KBM-7 (cell line): ENCODE measurements at regions not wholly inside any gene's neighbourhood (a gene's known extent, or its start where the extent isn't known, plus 50 kb on each side); places are given as distances from the start of the nearest gene placed in this dataset.
"Not testable (repeated sequence)": the region's sequence is repeated elsewhere in the genome, so short reads cannot be mapped to it uniquely, and the experiment has no call there.

ENCODE experiments used
- DNase-seq: peaks from one replicate; pipeline ENCODE4 v3.0.0-alpha.2; 2015
- in situ Hi-C: fragments of 300-500 bp; cut with MboI; formaldehyde crosslinking; loops from 2 replicates; pipeline ENCODE4 v1.14.3; 2020; ENCODE audit warnings: low sequenced_read_pairs, low pct_unique_long_range_greater_than_20kb, mixed read lengths

DNA sequence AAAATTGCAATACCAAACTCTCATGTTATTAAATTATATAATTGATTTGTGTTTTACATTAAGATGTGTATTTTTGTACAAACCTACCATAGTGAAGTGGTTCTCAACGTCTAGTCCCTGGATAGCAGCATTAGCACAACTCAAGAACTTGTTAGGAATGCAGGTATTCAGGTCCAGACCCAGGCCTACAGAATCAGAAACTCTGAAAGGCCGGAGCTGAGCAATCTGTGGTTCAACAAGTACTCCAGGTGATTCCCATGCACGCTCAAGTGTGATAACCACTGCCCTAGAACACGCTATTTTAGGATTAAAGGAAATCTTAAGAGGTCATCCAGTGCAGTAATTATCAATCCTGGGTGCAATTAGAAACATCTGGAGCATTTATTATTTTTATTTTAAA, 456.3 kb downstream of the IRS2 start:
- in situ Hi-C loops: no loop called here
- no peak for DNase-seq

GRCh38 chr13:109329175-109329574, 457.2 kb downstream of the IRS2 start:
- DNase-seq: no peak
- in situ Hi-C loops: no loop called here

DNA sequence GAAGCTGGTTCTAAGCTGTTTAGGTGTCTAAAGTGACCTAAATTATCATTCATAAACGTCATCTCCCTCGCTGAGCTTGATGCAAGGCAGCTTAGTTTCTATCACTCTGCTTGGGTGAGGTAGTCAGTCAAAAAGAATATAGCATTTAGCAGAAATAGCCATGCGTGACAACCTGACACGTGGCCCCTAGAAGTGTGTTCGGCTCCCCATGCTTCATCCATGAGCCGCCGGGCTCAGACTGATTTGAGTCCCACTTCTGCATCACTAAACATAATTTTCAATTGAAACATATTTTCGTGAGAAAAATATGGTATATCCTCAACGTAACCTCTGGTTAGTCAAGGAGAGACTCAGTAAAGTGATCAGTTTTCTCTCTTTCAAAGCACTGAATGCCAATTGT, 459.8 kb downstream of the IRS2 start:
- no peak for DNase-seq
- in situ Hi-C loops: no loop called here

DNA sequence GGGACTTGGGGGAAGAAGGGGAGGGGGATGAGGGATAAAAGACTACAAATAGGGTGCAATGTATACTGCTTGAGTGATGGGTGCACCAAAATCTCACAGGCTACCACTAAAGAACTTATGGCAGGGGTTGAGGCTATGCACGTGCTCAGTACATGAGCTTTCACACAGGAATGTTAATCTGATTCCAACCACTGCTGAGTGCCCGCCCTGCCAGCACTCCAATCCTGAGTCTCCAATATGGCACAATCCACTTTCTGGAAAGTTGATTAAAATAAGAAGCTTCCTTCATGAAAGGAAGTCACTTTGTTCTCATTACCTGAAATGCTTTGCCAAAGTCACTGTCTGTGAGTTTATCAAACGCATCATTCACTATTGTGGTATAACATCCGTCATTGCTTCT, 463.0 kb downstream of the IRS2 start:
- in situ Hi-C loops: no loop called here
- DNase-seq: no peak

DNA sequence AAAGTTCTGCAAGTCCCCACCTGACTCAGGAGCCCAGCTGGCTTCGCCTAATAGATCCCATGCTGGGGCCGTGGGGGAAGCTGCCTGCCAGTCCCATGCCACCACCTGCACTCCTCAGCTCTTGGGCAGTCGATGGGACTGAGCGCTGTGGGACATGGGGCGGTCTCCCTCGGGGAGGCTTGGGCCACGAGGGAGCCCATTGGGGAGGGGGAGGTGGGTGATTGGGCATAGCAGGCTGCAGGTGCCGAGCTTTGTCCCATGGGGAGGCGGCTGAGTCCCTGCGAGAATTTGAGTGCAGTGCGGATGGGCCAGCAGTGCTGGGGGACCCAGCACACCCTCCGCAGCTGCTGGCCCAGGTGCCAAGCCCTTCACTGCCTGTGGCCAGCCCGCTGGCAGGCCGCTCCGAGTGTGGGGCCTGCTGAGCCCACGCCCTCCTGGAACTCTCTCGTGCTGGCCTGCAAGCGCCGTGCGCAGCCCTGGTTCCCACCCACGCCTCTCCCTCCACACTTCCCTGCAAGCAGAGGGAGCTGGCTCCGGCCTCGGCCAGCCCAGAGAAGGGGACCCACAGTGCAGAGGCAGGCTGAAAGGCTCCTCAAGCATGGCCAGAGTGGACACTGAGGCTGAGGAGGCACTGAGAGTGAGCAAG, 467.3 kb downstream of the IRS2 start:
- in situ Hi-C loops: no loop called here
- no peak for DNase-seq

GRCh38 chr13:109315481-109315880, 470.9 kb downstream of the IRS2 start:
- DNase-seq: no peak
- in situ Hi-C loops: no loop called here

GRCh38 chr13:109314101-109314500, 472.3 kb downstream of the IRS2 start:
- DNase-seq: no peak
- in situ Hi-C loops: no loop called here

- DNase-seq: no peak
- in situ Hi-C loops: no loop called here
These were observed 474.0 kb downstream of the IRS2 start for GRCh38 chr13:109312399-109312798.

DNA sequence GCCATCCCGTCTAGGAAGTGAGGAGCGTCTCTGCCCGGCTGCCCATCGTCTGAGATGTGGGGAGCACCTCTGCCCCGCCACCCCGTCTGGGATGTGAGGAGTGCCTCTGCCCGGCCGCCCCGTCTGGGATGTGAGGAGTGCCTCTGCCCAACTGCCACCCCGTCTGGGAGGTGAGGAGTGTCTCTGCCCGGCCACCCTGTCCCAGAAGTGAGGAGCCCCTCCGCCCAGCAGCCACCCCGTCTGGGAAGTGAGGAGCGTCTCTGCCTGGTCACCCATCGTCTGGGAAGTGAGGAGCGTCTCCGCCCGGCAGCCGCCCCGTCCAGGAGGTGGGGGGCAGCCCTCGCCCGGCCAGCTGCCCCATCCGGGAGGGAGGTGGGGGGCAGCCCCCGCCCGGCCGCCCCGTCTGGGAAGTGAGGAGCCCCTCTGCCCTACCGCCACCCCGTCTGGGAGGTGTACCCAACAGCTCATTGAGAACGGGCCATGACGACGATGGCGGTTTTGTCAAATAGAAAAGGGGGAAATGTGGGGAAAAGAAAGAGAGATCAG, 474.9 kb downstream of the IRS2 start:
- in situ Hi-C loops, DNase-seq: not testable (repeated sequence)

GRCh38 chr13:109309625-109310363, 476.6 kb downstream of the IRS2 start:
- no peak for DNase-seq
- in situ Hi-C loops: no loop called here

- DNase-seq: no peak
- in situ Hi-C loops: no loop called here
These were observed 479.4 kb downstream of the IRS2 start for GRCh38 chr13:109307027-109307426.

GRCh38 chr13:109301726-109302125, 484.7 kb downstream of the IRS2 start:
- DNase-seq: no peak
- in situ Hi-C loops: no loop called here

DNA sequence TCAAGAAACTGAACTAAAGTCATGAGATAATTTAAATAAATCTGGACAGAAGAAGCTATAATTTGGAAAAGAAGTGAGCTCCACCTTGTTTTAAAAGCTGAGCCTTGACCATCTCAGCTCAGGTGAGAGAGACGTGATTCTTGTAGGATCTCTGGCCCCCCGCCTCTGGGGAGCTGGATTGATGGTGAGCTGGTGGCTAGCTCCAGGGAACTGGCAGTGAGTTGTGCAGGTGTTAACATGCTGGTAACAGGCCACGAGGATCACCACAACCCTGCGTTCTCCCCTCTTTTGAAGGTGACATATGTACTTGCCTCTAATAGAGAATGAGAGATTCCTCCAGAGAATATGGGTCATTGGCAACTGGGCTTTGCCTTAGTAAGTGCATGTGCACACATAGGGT, 485.1 kb downstream of the IRS2 start:
- in situ Hi-C loops: no loop called here
- no peak for DNase-seq

GRCh38 chr13:109297628-109298027, 488.8 kb downstream of the IRS2 start:
- DNase-seq: no peak

GRCh38 chr13:109293166-109293565, 493.2 kb downstream of the IRS2 start:
- in situ Hi-C loops: no loop called here
- DNase-seq: no peak

More at GRCh38 chr13:109297628-109298027, 488.8 kb downstream of the IRS2 start:
- in situ Hi-C loops: no loop called here

GRCh38 chr13:109288151-109288709, 498.2 kb downstream of the IRS2 start:
- no peak for DNase-seq
- in situ Hi-C loops: no loop called here

GRCh38 chr13:109287553-109287952, 498.8 kb downstream of the IRS2 start:
- in situ Hi-C loops: no loop called here
- DNase-seq: no peak

GRCh38 chr13:109285586-109285985, 500.8 kb downstream of the IRS2 start:
- no peak for DNase-seq
- in situ Hi-C loops: no loop called here

GRCh38 chr13:109281903-109282635, 504.3 kb downstream of the IRS2 start:
- DNase-seq: no peak
- in situ Hi-C loops: no loop called here
